ENCODE measurements at regions not wholly inside any gene's neighbourhood (a gene's known extent, or its start where the extent isn't known, plus 50 kb on each side); places are given as distances from the start of the nearest gene placed in this dataset.
"Not testable (repeated sequence)": the region's sequence is repeated elsewhere in the genome, so short reads cannot be mapped to it uniquely, and the experiment has no call there.

DNA sequence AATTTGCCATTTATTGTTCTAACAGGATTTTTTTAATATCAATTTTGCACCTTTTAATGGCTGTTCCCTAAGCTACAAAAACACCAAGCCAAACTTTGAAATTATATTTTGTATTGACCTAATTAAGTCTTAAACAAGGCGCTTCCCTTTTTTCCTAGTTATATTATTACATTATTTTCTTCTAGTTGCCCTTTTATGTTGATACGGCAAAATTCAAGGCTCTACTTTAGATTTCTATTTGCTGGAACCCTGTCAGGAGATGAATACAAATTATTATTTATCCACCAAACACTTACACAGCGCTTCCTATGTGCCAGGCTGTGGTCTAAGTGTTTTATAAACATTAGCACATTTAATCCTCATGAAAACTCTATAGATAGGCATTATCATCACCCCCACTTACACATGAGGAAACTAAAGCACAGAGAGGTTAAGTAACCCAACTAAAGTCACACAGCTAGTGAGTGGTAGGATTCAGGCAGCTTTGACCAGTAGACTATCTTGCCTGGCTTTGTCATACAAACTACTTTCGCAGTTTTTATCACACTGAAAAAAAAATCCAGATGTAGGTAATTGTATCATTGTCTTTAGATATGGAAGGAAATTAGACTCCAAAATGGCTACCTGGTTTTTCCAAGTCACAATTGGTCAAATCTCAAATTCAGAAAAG is 456.5 kb downstream of the STK39 start:
- DNase-seq = no peak

GRCh38 chr2:167790189-167790588 is 457.2 kb downstream of the STK39 start:
- no peak for DNase-seq

- no peak for DNase-seq
Observed at GRCh38 chr2:167787562-167787961, 459.8 kb downstream of the STK39 start.

DNA sequence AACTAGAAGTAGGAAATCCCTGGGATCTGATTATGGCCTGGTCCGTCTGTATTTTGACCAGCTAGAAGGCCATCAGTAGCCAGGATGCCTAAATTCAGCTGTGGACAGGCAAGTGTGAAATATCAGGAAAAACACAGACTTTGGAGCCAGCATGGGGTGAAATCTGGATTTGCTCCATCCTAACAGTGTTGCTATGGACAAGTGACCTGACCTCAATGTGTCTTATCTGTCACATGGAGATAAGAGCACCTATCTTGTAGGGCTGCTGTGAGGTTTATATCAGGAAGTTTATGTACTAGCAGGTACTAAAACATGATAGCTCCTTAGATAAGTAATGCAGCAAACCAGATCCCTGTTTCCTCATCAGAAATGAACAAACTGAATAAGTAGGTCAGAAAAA is 460.4 kb downstream of the STK39 start:
- no peak for DNase-seq

DNA sequence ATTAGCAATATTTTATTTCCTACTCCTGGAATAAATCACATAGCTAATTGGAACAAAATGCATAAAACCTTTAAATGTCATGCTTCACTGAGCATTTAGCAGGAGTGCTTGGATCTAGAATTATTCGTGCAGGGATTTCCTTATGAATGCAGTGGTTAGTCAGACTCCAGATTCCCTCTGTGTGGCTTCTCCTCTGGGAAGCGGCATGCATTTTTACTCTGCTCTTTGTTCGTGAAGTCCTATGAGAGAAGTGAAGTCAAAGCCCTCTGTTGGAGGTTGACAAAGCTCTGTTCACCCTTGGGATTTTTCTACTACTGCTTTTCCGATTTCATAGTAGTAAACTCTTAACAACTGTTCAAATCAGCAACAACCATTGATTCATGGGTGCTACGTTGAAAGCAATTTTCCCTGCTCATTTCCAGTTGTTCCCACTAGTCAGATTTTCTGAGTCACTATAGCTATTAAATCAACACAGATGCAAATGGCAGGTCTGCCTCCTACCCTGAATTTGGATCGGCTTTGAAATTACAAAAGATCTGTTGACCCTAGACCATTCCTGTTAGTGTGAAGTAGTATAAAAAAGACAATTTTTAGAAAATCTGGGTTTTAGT is 461.7 kb downstream of the STK39 start:
- no peak for DNase-seq

DNA sequence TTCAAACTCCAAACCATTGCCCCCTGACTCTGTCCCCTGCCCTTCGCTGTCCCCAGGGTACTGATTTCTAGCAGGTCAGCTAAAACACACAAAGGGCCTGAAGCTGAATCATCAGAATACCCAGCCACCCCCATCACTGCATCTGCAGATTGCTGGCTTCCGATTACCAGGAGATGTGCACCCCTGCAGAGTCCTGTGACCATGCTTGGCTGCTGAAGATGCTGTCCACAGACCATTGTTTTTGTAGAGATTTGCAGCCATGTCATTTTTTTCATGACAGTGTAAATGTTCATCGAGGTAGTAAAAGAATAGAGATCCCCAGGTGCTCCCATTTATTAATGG is 463.3 kb downstream of the STK39 start:
- no peak for DNase-seq

- DNase-seq = no peak
Observed at GRCh38 chr2:167783261-167784083, 463.9 kb downstream of the STK39 start.

DNA sequence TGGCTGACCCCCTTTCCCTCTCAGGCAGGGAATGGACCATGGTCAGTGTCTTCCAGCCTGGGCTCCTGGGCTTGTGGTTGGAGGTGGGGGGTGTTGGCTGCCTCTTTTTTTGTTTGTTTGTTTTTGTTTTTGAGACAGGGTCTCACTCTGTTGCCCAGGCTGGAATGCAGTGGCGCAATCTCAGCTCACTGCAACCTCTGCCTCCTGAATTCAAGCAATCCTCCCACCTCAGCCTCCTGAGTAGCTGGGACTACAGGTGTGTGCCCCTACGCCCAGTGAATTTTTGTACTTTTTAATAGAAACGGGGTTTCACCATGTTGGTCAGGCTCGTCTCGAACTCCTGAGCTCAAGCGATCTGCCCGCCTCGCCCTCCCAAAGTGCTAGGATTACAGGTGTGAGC is 465.8 kb downstream of the STK39 start:
- not testable (repeated sequence) for DNase-seq

GRCh38 chr2:167776359-167776758 is 471.0 kb downstream of the STK39 start:
- DNase-seq = no peak

DNA sequence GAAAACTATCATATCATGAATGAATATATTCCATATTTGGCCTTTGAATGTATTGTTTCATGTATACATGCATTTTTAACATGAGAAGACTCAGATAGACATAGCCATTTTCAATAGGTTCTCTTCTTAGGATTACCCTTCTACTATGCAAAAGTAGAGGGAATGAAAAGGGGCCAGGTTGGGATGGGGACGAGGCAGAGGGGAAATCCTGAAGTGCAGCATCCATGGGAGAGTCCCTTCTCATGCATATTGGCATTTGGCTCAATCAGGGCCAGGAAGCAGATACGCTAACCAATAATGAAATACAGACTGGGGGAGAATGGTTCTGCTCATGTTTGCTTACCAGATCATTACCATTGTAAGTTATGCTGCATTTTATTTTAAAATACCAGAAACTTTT is 475.8 kb downstream of the STK39 start:
- DNase-seq = no peak

GRCh38 chr2:167769020-167769419 is 478.4 kb downstream of the STK39 start:
- no peak for DNase-seq

- no peak for DNase-seq
Observed at GRCh38 chr2:167767830-167768229, 479.6 kb downstream of the STK39 start.

- DNase-seq = no peak
Observed at GRCh38 chr2:167764772-167765341, 482.5 kb downstream of the STK39 start.

DNA sequence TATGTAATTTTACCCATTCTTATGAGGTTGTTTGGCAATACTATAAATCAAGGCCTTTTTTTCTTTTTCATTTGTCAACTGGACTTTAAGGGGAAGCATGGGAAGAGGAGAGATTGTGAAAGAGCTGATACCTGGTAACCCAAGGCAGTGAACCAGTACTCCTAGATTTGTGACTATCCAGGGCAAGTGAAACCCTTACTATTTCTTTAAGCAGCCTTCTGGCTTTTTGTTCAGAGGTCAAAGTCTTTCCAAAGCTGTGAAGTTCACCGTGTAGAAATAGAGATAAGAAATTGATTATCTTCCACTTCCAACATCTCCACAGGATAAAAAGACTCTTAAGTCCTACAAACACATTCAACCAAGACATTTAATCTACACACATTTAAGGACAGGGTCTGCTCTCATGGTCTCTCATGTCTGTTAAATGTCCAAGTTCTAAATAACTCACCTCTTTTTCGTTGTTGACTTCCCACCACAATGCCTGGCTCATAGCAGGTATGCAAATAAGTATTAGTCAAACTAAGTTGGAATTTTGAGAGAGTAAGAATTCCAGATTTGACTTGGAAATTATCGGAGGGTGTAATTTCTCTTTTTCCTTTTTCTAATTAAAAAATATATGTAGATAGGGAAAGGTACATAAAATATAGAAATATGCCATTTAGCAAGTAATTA is 485.8 kb downstream of the STK39 start:
- no peak for DNase-seq

GRCh38 chr2:167759531-167759930 is 487.9 kb downstream of the STK39 start:
- DNase-seq = no peak

- DNase-seq = no peak
Observed at GRCh38 chr2:167758292-167758691, 489.1 kb downstream of the STK39 start.

DNA sequence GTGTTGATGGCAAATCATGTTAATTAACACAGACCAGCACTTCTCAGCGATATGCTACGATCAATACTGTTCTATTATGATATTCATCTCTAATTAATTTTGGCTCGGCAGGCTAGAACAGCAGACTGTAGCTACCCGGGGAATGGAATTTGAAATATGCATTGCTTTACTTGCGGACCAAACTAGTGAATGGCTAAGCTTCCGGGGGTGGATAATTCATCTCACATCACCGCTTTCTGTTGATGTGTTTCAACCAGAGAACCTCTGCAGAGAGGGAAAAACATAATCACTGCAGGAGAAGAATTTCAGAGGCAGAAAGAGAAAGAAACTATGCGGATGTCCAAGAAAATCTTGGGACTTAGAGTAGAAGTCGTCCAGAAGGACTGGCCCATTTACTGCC is 490.9 kb downstream of the STK39 start:
- no peak for DNase-seq

- no peak for DNase-seq
Observed at GRCh38 chr2:167753142-167753541, 494.3 kb downstream of the STK39 start.

DNA sequence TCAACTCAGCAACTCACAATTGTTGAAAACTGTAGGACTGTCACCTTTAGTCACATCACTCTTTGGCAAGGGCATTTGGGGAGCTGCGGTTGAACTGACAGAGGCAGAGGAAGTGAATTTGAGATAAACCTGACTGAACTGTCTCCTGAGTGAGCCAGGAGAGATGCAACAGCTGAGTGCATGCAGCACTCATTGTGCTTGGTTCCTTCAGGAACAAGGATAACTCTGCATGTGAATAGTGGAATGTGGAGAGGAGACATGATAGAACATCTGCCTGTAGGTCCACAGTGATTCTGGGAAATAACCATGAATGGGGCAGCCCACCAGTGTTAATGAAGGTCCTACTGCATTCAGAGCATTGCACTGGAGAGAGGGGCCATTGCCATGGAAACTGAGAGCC is 494.7 kb downstream of the STK39 start:
- DNase-seq = no peak

- DNase-seq = no peak
Observed at GRCh38 chr2:167750675-167751074, 496.7 kb downstream of the STK39 start.

DNA sequence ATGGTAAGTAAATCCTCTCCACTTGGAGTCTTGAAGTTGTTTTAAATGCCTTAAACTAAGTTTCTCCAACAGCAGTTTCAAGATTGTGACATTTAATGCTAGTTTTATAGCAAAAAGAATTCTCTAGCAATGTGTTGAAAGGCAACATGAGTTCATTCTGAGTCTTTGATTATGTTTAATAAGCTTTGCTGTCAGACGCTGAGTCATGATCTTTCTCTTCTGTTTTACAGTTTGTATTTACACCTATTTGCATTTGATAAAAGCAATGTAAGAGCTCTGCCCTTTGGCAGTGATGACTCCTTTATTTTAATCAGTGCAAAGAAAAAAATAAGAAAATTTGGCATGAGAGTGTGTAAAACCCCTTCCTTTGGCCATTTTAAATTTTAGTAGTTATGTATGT is 497.7 kb downstream of the STK39 start:
- DNase-seq = no peak

GRCh38 chr2:167749016-167749415 is 498.4 kb downstream of the STK39 start:
- no peak for DNase-seq

DNA sequence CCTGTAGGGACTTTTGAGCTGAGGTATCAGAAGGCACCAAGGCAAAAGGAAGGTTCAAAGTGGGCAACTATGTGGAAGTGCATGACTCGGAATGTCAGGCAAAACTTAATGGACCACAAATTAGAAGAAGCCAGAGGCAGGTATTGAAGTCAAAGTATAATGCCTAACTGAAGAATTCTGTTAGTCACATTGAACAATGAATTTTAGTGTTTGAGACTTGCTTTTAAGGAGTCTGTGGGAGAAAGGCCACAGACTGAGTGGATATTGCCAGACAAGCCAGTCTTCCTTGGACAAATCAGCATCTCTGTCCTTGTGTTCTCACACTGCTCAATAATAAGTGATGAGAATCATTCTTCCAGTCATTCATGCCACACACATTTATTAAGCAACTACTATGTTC is 498.9 kb downstream of the STK39 start:
- no peak for DNase-seq

Data from DMS153 (cell line).